ENCODE measurements at regions not wholly inside any gene's neighbourhood (a gene's known extent, or its start where the extent isn't known, plus 50 kb on each side); places are given as distances from the start of the nearest gene placed in this dataset.

DNA sequence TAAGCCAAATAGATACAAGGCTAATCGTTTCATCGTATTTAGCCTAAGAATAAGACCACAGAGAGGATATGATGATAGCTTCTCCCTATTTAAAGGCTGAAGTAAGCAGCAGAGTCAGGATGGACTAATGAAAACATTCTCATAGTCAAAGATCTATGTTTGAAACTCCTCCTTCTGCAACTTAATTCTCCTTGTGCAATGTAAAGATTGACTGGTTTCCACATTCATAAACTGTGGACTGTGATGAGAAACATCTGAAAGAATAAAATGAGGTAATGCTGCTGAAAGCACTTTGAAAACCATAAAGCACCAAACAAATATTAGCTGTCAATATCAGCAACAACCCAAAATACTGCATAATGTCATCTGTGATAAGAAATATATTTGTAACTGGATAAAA is 361.9 kb downstream of the CSNK1G3 start:
- TF ChIP-seq ZFP30 (CRISPR knock-in tag; IDR thresholded peaks at IDR 0.05) = no peak
- TF ChIP-seq, protein P1, sequence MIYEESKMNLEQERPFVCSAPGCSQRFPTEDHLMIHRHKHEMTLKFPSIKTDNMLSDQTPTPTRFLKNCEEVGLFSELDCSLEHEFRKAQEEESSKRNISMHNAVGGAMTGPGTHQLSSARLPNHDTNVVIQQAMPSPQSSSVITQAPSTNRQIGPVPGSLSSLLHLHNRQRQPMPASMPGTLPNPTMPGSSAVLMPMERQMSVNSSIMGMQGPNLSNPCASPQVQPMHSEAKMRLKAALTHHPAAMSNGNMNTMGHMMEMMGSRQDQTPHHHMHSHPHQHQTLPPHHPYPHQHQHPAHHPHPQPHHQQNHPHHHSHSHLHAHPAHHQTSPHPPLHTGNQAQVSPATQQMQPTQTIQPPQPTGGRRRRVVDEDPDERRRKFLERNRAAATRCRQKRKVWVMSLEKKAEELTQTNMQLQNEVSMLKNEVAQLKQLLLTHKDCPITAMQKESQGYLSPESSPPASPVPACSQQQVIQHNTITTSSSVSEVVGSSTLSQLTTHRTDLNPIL (CRISPR knock-in tag; IDR thresholded peaks at IDR 0.05; ENCODE audit: low read depth) = no peak
- no peak for TF ChIP-seq RARB (CRISPR knock-in tag; IDR thresholded peaks at IDR 0.05)
- TF ChIP-seq SNAI2 (CRISPR knock-in tag; IDR thresholded peaks at IDR 0.05) = no peak
- no peak for TF ChIP-seq TOX (CRISPR knock-in tag; IDR thresholded peaks at IDR 0.05; ENCODE audit: borderline replicate concordance)
- no peak for TF ChIP-seq ZNF565 (CRISPR knock-in tag; conservative IDR thresholded peaks at IDR 0.05; ENCODE audit: low read depth)
